ENCODE measurements at regions not wholly inside any gene's neighbourhood (a gene's known extent, or its start where the extent isn't known, plus 50 kb on each side); places are given as distances from the start of the nearest gene placed in this dataset.

DNA sequence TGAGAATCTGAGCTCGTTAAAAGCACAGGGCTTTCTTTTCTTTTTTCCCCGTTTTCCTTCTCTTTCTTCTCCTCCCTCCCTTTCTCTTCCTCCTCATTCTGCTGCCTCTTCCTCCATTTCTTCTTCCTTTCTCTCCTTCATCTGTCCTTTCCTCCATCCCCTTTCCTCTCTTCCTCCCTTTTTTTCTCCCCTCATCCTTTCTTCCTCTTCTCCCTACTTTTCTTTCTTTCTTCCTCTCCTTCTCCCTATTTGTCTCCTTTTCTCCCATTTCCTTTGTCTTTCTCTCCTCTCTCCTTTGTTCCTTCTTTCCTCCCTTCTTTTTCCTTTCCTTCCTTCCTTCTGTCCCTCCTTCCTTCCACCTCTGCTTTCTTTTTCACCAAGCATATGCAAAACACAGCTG, 649.4 kb downstream of the IRX1 start:
- no peak for TF ChIP-seq GATA3 (IDR thresholded peaks at IDR 0.05; ENCODE audit: low read depth, low read length)
- no peak for TF ChIP-seq GATA2 (IDR thresholded peaks at IDR 0.05; ENCODE audit: low read depth, low read length)
